ENCODE measurements at regions not wholly inside any gene's neighbourhood (a gene's known extent, or its start where the extent isn't known, plus 50 kb on each side); places are given as distances from the start of the nearest gene placed in this dataset.

DNA sequence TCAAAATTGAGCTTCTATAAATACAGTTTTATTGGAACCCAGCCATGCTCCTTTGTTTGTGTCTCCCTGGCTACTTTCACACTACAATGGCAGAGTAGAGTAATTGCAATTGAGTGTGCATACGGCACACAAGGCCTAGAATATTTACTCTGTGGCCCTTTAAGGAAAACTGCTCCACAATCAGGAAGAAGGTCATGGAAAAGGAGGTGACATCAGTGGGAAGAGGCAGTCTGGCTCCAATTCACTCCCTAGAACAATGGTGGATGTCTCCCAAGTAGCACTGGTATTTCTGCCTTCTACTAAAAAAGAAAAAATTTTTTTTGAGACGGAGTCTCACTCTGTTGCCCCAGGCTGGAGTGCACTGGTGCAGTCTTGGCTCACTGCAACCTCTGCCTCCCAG is 51.3 kb downstream of the KRTAP19-8 start:
- peak; percentile 15 for DNase-seq (ENCODE audit: low spot score)

DNA sequence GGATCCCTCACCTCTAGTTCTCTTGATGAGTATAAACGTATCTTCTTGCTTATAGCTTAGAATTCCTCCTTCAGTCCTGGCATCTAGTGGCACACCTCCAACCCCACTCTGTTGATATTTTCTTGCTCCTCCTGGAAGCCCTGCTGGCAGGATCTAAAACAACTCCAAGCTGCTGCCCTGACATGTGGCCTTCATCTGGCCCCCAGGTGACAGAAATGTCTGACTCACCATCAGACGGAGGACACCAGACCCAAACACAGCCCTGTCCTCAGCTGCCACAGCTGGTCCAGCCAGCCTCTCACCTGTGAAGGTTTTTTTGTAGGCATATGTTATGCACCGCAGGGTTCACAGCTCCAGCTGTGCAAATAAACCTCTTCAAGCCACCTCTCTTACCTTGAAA is 53.4 kb downstream of the KRTAP19-8 start:
- no peak for DNase-seq (ENCODE audit: low spot score)

DNA sequence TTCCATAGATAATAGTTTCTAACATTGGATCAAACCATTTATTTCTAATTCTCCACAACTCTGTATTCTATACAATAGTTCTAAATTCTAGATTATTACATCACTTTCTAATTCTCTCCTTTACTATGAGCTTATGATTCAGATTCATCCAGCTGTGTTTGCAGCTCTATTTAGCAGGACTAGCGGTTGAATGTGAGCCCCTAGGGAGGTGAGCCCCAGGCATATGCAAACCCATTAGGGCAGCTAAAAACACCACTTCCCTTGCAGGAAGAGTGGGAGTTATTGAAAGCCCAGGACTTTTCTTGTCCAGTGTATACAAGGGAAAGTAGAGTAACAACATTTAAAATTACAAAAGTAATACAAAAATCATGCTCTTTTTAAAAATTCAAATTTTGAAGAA is 56.9 kb downstream of the KRTAP19-8 start:
- no peak for DNase-seq (ENCODE audit: low spot score)

DNA sequence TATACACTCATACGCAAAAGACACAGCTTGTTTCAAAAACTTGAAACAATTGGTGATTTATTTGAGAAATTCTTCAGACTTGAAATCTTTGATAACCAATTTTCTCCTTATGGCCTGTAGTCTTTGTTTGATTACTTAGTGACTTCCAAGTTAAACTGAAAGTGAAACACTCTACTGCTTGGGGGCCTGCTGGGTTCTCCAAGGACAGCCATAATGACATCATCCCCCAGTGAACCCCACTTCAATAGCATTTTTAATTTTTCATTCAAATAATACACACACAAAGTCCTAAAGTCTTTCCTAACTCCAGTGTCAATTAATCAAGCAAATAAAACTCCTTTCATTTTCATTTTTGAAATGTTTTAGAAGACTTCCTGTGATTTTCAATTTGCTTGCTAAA is 59.2 kb downstream of the KRTAP19-8 start:
- DNase-seq (ENCODE audit: low spot score), result no peak

DNA sequence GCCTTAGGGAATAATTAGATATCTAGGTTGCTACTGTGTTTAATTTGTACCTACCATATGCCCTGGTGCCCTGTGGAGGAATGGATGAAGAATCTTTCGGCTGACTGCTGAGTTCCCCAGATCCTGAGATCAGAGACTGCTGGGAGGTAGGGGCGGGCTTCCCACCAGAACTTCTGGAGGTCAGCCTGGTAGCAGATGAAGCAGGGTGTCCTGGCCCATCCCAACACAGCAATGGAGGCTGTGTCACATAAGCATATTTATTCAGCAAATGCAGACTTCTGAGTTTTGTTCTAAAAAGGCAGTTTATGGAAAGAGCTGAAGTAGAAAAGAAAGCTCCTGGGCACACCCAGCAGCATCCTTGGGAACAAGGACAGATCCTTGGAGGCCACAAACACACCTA is 74.0 kb downstream of the KRTAP19-8 start:
- no peak for DNase-seq (ENCODE audit: low spot score)

DNA sequence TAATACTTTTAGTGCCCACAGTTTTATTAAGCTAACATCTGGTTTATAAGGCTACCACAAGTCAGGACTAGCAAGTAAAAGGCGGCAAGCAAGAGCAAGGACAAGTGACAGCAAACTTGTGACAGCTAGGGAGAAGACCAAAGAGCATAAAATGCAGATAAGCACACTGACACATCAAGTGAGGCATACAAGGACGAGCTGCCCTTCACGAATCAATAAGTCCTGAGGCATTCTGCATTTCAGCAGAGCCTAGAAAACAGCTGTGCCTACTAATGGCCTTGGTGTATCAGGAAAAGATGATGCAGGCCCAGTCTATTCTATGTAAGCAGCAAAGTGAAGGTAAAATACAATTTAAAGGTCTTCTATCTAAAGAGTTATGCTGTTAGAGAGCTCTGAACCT is 74.8 kb downstream of the KRTAP19-8 start:
- DNase-seq (ENCODE audit: low spot score), result no peak

DNA sequence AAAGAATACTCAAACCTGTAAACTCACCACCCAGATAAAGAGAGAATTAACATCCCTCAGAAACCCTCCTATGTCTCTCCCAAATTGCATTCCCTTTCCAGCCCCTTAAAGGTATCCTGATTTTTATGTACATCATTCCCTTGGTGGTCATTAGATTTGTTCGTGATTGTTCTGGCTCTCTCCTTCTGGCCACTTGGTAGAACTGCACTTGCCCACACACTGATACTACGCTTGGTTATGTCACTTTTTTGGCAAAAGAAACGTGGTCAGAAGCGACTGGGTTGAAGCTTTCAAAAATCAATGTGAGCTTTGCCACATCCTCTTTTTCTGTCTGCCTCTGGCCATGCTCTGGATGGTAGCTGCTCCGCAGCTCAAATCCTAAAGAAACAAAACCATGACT is 76.3 kb downstream of the KRTAP19-8 start:
- DNase-seq (ENCODE audit: low spot score), result no peak

DNA sequence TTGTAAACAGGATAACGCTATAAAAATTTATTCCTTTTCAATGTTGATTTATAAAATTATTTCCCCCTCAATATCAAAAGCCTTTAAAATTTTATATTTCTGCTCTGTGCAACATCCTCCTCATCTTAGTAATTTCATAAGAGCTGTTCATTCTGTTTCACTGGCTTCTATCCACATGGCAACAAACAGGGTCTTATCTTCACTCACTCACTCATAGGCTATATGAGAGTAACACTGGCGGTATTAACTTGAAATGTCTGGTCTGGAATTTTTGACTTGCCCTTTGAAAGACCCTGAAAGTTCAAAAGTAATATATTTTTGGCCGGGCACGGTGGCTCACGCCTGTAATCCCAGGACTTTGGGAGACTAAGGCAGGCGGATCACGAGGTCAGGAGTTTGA is 77.4 kb upstream of the KRTAP11-1 start:
- DNase-seq (ENCODE audit: low spot score), result no peak

DNA sequence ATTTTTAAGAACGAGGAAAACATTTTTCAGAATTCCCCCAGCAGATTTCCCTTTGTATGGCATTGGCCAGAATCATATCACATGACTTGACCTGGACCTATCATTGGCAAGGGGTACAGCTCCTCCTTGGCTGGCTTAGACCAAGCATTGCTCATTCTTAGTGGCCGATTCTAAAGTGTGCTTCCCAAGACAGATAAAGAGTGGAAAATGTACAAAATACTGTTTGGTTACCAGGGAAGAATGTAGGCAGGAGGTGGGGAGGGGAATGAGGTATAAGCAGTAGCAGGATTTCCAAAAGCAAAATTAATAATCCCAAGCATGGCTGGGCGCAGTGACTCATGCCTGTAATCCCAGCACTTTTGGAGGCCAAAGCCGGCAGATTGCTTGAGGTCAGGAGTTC is 75.6 kb upstream of the KRTAP11-1 start:
- DNase-seq (ENCODE audit: low spot score), result no peak

DNA sequence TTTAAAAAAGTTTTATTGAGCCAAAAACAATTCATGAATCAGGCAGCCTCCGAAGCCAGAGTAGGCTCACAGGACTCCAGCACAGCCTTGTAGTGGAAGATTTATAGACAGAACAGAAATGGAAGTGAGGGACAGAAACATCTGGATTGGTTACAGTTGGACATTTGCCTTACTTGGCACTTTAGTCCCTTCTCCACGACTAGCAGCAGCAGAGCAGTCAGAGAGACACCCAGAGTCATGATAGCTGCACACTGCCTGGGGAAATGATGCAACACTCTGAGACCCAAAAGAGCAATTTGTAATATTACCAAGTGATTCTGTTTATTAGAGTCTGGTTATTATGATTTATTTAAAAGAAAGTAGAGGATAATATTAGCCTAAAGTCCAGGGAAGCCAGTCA is 72.2 kb upstream of the KRTAP11-1 start:
- DNase-seq (ENCODE audit: low spot score), result no peak

DNA sequence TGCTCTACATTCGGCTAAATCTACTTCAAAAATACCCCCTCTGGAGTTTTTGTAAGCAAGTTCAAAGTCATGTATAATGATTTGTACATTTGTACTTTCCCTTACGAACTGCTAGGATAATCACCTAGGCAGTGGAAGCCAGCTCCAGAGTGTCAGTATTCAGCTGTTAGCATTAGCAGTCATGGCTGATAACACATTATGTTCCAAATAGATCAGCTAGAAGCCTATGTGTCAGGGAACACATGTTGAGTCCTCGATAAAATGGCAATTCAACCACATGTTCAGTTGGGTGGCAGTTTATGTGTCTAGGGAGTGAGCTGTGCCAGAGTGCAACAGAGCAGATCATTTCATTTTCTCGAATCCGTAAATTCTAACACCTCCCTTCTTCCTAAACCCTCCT is 65.8 kb upstream of the KRTAP11-1 start:
- DNase-seq (ENCODE audit: low spot score), result no peak

DNA sequence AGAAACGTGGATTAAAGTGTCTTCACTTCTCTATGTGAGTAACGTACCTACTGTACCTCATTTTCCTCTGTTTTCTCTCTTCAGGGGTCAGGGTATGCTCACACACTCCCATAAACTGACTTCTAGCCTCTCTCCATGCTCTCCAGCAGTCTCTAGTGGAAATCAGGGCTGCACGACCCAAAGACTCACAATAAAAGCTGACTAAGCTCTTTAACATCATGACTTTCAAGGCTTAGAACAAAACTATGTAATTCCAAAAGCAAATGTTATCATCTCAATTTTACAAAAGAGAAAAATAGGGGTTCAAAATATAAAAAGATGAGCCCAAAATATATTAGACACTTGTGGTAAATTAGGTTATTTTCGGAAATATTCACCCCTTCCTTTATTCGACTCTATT is 62.5 kb upstream of the KRTAP11-1 start:
- DNase-seq (ENCODE audit: low spot score), result no peak

DNA sequence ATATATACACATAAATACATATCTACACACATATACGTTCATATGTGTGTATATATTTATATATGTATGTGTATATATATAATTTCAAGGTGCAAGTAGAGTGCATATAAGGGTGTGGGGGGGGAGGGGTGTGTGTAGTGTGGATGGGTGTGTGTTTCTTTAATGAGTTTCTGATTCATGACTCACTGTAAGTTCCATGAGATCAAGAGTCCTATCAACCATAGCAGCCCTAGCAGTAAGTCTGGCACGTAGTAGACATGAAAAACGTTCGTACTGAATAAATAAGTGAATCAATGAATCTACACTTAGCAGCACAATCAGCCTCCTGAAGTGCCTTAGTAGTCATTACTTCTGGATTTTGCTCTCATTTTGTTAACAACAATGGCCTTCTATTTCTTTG is 61.9 kb upstream of the KRTAP11-1 start:
- no peak for DNase-seq (ENCODE audit: low spot score)

DNA sequence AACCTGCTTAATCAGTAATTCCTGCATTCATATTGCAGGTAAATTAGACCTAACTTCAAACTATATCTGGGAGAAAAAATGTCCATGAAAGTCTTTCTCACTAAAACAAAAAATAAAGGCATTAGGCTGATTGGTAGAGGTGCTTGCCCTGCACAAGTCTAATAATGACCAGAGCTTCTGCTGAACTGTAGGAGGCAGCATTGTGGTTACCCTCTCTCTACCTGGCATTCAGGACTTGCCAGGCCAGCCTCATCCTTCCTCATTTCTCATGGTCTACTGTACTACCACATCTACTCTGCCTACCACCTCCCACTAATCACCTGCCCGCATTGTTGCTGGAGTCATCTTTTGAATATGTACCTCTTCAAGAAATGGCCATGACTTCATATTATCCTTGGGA is 60.8 kb upstream of the KRTAP11-1 start:
- DNase-seq (ENCODE audit: low spot score), result no peak

DNA sequence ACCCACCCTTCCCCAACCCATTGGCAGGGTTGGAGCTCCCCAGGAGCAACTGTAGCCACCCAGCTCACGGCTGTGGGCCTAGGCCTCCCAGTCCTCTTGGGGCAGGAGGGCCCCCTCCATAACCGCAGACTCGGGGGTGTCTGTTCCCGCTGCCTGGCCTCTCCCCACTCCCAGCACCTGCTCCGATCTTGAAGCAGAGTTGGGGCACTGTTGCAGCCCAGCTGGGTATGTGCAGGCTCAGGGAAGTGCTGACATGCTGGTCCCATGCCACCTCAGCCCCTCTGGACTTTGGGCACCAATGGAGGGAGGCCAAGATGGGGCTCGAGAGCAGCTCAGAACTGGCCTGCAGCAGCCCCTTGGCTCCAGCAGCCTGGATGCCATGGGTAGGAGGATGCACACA is 54.8 kb upstream of the KRTAP11-1 start:
- no peak for DNase-seq (ENCODE audit: low spot score)

DNA sequence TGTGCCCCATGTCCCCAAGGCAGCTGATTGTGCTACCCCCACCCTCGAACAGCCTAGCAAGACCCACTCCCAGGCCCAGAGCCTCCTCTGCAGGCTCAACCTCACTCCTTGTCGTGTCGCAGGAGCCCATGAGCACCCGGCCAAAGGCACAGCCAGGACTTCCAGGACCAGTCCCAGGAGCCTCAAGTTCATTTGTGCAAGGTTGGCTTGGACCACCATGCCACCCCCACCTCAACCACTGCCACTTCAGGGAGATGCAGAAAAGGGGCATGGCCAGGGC is 54.4 kb upstream of the KRTAP11-1 start:
- no peak for DNase-seq (ENCODE audit: low spot score)

DNA sequence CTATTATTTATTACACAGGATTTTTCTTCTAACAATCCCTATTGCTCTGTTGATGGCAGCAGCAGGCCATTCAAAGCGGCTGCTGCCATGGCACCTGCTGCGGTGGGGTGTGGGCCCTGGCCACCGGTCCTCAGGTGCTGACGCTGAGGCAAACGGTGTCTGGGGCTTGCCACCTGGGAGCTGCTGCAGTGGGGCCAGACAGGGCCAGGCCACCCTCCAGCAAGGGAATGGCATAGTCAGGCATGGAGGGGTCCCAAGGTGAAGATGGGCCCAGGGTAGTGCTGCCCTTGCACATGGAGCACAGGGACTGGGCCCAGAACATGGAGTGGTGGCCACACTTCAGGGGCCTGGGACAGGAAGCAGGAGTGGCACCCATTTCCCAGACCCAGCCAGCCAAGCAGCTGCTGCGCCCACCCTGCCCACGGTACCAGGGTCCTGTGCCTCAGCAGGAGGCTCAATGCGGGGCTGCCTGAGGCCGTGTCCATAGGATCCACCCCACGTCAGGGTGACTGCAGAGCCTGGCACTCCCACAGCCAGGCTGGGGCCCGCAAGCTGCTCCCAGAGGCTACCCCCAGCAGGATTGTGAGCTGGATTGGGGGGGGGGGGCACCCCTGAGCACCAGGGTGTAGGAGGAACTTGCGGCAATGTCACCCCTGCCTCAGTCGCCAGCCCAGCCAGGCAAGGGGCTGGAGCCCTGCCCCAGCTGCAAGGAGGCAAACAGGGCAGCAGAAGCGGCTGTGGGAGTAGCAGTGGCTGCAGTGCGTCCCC is 53.9 kb upstream of the KRTAP11-1 start:
- DNase-seq (ENCODE audit: low spot score), result no peak

DNA sequence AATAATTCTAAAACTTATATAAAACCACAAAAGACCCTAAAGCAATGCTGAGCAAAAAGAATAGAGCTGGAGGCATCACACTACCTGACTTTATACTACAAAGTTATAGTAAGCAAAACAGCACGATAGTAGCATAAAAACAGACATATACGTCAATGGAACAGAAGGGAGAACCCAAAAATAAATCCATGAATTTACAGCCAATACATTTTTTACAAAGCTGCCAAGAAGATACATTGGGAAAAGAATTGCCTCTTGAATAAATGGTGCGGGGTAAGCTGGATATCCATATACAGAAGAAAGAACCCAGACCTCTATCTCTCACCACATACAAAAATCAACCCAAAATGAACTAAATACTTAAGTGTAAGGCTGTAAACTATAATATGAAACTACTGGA is 51.3 kb upstream of the KRTAP11-1 start:
- no peak for DNase-seq (ENCODE audit: low spot score)
